GM21390 (cell line): ENCODE measurements at regions not wholly inside any gene's neighbourhood (a gene's known extent, or its start where the extent isn't known, plus 50 kb on each side); places are given as distances from the start of the nearest gene placed in this dataset.
"Not testable (repeated sequence)": the region's sequence is repeated elsewhere in the genome, so short reads cannot be mapped to it uniquely, and the experiment has no call there.

Source experiments
- ATAC-seq: cut with Tn5 transposase; IDR thresholded peaks from one replicate; pipeline ENCODE4 v1.9.1; 2021; ENCODE audit not compliant: unreplicated experiment

DNA sequence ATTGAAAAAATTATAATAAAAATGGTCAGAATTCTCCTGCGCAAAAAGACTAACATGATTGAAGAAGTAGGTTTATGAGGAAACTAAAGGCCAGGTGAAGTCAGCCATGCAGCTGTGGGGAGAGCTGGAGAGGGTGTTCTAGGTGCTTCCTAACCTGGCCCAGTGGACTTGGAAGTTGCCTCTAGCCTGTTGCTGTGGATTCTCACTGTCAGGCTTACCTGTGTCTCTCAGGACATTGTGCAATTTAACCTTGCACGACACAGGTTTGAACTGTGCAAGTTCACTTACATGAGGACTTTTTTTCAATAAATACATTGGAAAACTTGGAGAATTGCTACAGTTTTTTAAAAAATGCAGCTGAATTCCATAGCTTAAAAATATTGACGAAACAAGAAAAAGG is 266.4 kb downstream of the CXCL12 start:
- ATAC-seq, result no peak

- ATAC-seq, result no peak
Observed at GRCh38 chr10:44116474-44116873, 268.4 kb downstream of the CXCL12 start.

DNA sequence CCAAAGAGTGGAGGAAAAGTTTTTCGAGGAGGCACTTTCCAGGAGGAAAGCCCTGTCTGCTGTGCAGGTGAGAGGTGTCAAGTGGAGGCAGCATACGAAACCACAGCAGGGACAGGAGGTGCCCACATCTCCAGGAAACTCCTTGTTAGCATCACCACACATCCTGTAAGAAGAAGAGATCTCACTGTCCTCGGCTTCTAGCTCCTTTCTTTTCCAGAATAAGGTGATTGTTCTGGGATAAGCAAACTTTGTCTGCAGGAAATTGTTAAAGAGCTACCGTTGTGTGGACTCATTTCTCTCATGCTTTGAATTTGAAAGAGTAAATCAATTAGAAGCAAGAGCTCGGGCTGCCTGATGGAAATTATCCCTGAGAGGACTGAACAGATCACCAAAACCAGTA is 269.4 kb downstream of the CXCL12 start:
- no peak for ATAC-seq

DNA sequence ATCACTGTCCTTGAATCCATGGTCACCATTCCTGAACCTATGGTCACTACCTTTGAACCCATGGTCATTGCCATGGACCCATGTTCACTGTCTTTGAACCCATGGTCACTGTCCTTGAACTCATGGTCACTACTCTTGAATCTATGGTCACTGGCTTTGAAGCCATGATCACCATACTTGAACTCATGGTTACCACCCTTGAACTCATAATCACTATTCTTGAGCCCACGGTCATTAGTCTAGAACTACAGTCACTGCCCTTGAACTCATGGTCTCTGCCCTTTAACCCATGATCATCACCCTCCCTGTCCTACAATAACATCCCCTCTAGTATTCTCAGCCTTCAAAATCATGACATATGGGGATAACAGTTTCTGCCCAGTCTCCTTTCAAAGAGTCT is 270.5 kb downstream of the CXCL12 start:
- no peak for ATAC-seq

DNA sequence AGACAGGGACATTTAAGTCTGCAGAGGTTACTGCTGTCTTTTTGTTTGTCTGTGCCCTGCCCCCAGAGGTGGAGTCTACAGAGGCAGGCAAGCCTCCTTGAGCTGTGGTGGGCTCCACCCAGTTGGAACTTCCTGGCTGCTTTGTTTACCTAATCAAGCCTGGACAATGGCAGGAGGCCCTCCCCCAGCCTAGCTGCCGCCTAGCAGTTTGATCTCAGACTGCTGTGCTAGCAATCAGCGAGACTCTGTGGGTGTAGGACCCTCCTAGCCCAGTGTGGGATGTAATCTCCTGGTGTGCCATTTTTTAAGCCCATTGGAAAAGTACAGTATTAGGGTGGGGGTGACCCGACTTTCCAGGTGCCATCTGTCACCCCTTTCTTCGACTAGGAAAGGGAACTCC is 272.6 kb downstream of the CXCL12 start:
- not testable (repeated sequence) for ATAC-seq

- no peak for ATAC-seq
Observed at GRCh38 chr10:44105696-44106095, 279.2 kb downstream of the CXCL12 start.

DNA sequence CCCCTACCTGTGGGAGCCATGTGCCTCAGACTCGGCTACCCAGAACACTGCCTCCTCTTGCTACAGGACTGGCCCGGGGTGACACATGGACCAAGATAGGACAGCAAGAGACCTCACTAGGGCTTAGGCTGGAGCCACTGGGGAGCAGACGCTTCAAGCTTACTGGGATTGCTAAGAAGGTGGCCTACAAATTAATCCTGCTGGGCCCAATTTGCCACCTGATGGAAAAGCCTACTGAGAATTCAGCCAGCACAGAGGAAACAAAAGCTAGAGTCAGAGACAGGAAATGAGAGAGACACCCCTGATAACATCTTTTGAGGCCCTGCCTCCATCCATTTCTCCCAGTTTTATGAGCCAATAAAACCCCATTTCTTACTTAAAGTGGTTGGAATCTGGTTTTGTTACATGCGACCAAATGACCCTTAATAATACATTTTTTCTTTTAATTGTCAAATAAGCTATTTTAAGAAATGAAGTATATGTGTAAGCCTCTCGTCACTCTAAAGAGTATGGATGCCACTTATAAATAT is 282.1 kb downstream of the CXCL12 start:
- no peak for ATAC-seq

GRCh38 chr10:44101082-44101481 is 283.8 kb downstream of the CXCL12 start:
- ATAC-seq, result no peak

GRCh38 chr10:44099511-44099910 is 285.4 kb downstream of the CXCL12 start:
- ATAC-seq, result no peak

- not testable (repeated sequence) for ATAC-seq
Observed at GRCh38 chr10:44096217-44096616, 288.7 kb downstream of the CXCL12 start.

GRCh38 chr10:44089671-44090070 is 295.2 kb downstream of the CXCL12 start:
- ATAC-seq, result no peak

DNA sequence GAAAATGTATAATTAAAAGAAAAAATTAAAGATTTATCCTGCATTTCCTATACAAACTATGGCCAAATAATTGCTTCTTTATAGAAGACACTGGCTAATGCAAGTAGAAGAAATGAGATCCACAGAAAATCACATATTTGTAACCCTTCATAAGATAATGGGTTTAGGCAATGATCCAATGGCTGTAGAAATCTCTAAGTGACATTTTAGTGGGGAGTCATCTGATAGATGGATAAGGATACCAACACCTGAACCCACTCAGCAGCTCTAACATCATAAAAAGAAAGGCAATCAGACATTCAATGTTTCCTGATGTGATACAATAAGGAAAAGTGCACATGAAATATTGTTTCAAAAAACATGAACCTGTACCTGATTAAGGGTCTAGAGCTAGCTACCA is 297.5 kb downstream of the CXCL12 start:
- no peak for ATAC-seq

- no peak for ATAC-seq
Observed at GRCh38 chr10:44083719-44084400, 301.0 kb downstream of the CXCL12 start.

DNA sequence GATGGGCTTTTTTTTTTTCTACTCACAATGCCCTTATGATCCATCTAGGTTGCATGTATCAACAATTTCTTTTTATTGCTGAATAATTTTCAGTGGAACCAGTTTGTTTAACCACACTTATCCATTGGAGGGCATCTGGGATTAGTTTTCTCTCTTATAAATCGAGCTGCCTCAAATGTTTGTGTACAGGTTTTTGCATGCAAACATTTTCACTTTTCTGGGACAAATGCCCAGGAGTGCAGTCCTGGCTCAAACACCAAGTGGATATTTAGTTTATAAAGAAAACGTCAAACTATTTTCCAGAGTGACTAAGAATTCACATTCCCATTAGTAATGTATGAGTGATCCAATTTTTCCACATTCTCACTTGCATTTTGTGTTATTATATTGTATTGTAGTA is 313.4 kb downstream of the CXCL12 start:
- ATAC-seq, result no peak

DNA sequence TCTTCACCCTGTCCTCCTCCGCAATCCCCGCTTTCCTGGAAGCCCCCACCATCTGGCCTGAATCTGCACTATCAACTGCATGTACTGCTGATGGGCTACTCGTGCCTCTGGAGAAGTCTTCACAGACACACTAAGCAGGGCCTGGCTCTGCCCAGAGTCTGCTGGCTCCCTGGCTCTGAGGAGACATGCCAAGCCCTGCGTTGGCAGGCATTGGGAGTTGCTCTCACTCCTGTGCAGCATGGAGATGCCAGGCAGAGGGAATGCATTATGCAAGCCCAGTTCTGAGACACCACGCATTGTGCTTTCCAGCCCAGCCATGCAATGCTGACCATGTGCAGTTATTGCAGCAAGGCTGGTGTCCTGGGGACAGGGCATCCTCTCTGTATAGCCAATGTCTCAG is 314.6 kb downstream of the CXCL12 start:
- no peak for ATAC-seq

DNA sequence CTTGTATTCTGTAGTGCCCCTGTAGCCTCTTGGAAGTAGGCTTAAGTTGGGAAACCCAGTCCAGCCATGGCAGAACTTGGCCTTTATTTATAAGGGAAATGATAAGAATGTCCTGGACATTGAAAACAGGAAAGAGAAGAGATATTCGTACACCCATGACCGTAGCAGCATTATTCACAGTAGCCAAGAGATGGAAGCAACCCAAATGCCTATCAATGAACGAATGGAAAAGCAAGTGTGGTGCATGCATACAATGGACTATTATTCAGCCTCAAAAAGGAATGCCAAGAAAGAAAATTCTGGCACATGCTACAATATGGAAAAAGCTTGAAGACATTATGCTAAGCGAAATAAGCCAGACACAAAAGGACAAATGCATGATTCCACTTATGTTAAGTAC is 315.3 kb downstream of the CXCL12 start:
- no peak for ATAC-seq

DNA sequence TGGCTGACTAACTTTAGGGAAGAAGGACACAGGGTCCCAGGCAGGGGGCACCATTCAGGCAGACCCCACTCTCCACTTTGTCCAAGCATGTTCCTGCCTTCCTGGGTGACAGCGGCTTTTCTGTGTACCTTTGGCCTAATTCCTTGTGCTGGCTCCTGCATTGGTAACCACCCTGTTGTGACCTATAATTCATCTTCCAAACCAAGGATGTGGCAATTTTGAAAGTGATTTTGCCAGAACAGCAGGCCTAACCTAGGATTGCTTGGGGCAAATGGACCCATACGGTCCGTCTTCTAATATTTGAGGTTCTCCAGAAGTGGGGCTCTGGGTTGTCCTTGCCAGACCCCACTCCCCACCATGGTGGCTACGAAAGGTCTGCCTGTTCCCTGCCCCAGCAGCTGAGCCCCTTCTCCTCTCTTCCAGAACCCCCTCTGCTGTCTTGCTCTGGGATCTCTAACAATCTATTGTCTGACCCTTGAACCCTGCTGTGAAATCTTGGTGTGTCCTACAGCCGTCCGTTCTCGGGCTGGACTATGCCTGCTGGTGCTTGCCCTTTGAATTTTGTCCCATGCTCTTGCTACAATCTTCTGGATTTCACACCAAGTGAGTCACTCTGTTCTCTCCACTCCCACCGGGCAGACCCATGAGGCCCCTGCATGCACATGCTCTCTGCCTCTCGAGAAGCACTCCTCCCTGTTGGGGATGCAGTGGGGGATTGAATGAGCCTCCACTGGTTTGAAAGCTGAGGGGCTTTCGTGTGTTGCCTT is 316.0 kb downstream of the CXCL12 start:
- no peak for ATAC-seq

- ATAC-seq, result no peak
Observed at GRCh38 chr10:44067432-44067831, 317.5 kb downstream of the CXCL12 start.

GRCh38 chr10:44066527-44067255 is 318.2 kb downstream of the CXCL12 start:
- no peak for ATAC-seq

DNA sequence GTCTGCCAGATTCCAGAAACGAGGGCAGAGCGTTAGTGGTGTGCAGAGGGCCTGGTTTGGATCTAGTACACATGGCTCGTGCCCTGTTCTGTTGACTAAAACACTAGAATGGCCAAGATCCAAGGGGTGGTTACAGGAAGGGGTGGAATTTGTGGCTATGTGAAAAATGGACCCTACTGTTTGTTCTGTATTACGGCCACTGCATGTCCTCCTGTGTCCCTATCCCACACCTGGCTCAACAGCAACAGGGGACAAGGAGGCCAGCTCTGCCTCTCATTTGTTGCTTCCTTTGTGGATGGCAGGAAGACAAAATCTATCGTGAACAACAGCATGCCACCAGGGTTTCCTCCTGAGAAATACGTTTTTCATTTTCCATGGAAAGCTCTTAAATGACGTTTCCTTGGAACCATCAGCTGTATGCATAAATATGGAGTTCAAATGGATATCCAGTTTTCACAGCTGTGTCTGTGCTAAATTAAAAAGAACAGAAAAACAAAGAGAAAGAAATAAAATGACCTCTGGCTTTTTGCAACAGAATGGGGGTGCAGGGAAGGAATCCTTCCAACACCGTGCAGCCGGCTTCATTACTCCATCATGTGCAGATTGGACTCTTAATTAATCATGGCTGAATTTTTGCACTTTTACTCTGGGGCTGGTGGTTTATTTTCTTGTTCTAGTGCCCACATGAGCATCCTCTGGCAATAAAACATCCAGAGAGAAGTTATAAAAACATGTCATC is 318.9 kb downstream of the CXCL12 start:
- ATAC-seq, result no peak
